ENCODE measurements at regions not wholly inside any gene's neighbourhood (a gene's known extent, or its start where the extent isn't known, plus 50 kb on each side); places are given as distances from the start of the nearest gene placed in this dataset.

DNA sequence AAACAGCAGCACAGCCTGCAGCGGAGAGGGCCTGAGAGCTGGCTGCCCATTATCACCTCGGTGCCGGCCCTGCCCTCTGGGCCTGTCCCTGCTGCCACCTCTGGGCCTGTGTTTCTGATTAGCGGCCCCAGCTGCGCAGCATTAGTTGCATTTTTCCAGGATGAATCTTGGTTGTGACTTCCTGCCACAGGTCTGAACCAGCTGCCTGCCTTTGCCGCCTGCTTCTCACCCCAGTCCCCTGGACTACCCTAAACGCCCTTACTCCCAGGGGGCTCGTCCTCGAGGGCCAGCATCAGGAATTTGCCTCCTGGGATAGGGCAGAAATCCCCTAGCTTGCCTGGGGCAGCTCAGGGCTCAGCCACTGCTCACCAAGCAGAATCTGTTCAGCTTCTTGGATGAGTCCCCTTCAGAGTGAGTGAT, 342.8 kb downstream of the DYSF start:
- 0 out of 2 replicates have a peak, but pooled peaks have one; percentile 20 for TF ChIP-seq POLR2AphosphoS5 (IDR thresholded peaks at IDR 0.05; ENCODE audit: low read depth, low read length)
- TF ChIP-seq, protein P1, sequence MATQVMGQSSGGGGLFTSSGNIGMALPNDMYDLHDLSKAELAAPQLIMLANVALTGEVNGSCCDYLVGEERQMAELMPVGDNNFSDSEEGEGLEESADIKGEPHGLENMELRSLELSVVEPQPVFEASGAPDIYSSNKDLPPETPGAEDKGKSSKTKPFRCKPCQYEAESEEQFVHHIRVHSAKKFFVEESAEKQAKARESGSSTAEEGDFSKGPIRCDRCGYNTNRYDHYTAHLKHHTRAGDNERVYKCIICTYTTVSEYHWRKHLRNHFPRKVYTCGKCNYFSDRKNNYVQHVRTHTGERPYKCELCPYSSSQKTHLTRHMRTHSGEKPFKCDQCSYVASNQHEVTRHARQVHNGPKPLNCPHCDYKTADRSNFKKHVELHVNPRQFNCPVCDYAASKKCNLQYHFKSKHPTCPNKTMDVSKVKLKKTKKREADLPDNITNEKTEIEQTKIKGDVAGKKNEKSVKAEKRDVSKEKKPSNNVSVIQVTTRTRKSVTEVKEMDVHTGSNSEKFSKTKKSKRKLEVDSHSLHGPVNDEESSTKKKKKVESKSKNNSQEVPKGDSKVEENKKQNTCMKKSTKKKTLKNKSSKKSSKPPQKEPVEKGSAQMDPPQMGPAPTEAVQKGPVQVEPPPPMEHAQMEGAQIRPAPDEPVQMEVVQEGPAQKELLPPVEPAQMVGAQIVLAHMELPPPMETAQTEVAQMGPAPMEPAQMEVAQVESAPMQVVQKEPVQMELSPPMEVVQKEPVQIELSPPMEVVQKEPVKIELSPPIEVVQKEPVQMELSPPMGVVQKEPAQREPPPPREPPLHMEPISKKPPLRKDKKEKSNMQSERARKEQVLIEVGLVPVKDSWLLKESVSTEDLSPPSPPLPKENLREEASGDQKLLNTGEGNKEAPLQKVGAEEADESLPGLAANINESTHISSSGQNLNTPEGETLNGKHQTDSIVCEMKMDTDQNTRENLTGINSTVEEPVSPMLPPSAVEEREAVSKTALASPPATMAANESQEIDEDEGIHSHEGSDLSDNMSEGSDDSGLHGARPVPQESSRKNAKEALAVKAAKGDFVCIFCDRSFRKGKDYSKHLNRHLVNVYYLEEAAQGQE (IDR thresholded peaks at IDR 0.05; ENCODE audit: low read depth, low read length), result no peak
- TF ChIP-seq, protein P2, sequence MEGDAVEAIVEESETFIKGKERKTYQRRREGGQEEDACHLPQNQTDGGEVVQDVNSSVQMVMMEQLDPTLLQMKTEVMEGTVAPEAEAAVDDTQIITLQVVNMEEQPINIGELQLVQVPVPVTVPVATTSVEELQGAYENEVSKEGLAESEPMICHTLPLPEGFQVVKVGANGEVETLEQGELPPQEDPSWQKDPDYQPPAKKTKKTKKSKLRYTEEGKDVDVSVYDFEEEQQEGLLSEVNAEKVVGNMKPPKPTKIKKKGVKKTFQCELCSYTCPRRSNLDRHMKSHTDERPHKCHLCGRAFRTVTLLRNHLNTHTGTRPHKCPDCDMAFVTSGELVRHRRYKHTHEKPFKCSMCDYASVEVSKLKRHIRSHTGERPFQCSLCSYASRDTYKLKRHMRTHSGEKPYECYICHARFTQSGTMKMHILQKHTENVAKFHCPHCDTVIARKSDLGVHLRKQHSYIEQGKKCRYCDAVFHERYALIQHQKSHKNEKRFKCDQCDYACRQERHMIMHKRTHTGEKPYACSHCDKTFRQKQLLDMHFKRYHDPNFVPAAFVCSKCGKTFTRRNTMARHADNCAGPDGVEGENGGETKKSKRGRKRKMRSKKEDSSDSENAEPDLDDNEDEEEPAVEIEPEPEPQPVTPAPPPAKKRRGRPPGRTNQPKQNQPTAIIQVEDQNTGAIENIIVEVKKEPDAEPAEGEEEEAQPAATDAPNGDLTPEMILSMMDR (IDR thresholded peaks at IDR 0.05), result no peak
- TF ChIP-seq MXI1 (IDR thresholded peaks at IDR 0.05; ENCODE audit: low read depth, low read length), result no peak
- TF ChIP-seq, protein P3, sequence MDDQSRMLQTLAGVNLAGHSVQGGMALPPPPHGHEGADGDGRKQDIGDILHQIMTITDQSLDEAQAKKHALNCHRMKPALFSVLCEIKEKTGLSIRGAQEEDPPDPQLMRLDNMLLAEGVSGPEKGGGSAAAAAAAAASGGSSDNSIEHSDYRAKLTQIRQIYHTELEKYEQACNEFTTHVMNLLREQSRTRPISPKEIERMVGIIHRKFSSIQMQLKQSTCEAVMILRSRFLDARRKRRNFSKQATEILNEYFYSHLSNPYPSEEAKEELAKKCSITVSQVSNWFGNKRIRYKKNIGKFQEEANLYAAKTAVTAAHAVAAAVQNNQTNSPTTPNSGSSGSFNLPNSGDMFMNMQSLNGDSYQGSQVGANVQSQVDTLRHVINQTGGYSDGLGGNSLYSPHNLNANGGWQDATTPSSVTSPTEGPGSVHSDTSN (IDR thresholded peaks at IDR 0.05), result no peak; the same call in 1 of the 2 replicates
- TF ChIP-seq, protein P4, sequence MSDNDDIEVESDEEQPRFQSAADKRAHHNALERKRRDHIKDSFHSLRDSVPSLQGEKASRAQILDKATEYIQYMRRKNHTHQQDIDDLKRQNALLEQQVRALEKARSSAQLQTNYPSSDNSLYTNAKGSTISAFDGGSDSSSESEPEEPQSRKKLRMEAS (IDR thresholded peaks at IDR 0.05; ENCODE audit: low read depth), result no peak
- no peak for TF ChIP-seq TAF1 (IDR thresholded peaks at IDR 0.05; ENCODE audit: borderline replicate concordance, low read depth, low read length)
- TF ChIP-seq RFX5 (IDR thresholded peaks at IDR 0.05; ENCODE audit: low read length), result no peak
- TF ChIP-seq, protein P5, sequence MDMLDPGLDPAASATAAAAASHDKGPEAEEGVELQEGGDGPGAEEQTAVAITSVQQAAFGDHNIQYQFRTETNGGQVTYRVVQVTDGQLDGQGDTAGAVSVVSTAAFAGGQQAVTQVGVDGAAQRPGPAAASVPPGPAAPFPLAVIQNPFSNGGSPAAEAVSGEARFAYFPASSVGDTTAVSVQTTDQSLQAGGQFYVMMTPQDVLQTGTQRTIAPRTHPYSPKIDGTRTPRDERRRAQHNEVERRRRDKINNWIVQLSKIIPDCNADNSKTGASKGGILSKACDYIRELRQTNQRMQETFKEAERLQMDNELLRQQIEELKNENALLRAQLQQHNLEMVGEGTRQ (IDR thresholded peaks at IDR 0.05; ENCODE audit: borderline replicate concordance, low read depth, low read length), result no peak

Data from SK-N-SH (cell line).